ENCODE measurements at regions not wholly inside any gene's neighbourhood (a gene's known extent, or its start where the extent isn't known, plus 50 kb on each side); places are given as distances from the start of the nearest gene placed in this dataset.

DNA sequence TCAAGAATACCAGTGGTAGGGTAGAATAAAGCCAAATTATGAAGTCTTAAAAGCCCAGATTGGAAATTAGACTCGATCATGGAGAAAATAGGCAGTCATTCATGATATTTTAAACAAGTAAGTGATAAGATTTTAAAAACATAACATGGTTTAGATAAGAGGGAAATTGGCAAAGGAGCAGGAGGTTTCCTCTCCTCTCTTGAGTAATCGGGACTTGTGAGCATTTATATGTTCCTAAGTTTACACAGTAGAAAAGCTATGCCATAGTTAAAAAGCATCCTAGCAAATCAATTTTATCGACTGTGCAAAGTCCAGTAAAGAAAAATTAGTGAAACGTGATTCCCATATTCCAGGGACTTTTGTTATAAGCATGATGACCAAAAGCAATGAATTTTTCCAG, 313.2 kb downstream of the AHR start:
- TF ChIP-seq, protein P1, sequence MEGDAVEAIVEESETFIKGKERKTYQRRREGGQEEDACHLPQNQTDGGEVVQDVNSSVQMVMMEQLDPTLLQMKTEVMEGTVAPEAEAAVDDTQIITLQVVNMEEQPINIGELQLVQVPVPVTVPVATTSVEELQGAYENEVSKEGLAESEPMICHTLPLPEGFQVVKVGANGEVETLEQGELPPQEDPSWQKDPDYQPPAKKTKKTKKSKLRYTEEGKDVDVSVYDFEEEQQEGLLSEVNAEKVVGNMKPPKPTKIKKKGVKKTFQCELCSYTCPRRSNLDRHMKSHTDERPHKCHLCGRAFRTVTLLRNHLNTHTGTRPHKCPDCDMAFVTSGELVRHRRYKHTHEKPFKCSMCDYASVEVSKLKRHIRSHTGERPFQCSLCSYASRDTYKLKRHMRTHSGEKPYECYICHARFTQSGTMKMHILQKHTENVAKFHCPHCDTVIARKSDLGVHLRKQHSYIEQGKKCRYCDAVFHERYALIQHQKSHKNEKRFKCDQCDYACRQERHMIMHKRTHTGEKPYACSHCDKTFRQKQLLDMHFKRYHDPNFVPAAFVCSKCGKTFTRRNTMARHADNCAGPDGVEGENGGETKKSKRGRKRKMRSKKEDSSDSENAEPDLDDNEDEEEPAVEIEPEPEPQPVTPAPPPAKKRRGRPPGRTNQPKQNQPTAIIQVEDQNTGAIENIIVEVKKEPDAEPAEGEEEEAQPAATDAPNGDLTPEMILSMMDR (IDR thresholded peaks at IDR 0.05): no peak
- no peak for TF ChIP-seq POLR2A (IDR thresholded peaks at IDR 0.05)
